ENCODE measurements at regions not wholly inside any gene's neighbourhood (a gene's known extent, or its start where the extent isn't known, plus 50 kb on each side); places are given as distances from the start of the nearest gene placed in this dataset.

DNA sequence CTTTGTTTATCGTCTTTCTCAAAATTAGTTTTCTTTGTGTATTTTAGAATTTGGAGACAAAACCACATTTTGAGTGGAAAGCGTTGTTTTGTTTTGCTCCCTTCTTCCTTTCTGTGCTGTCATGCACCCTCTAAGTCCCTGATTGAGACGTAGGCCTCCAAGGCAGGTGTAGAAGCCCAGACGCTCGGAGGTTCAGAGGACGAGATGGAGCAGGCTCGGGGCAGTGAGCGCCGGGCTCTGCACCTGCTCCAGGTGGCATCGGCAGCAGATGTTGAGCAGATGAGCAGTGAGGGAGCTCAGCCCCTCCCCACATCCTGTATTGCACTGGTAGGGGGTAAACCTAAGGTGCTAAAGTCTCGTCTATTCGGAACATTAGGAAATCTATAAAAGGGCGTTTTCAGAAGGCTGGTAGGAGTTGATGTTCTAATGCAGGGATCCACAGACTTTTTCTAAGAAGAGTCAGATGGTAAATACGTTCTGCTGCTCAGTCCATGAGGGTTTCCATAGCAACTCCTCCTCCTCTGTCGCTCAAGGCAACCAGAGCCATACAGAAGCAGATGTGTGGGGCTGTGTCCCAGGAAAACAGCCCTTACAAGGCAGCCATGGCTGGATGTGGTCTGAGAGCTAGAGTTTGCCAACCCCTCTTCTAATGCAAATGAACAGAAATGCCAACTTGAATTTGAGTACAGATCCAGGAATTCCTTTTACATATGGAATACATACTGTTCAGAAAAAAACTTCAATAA, 724.2 kb downstream of the BRD1 start:
- TF ChIP-seq, protein P1, sequence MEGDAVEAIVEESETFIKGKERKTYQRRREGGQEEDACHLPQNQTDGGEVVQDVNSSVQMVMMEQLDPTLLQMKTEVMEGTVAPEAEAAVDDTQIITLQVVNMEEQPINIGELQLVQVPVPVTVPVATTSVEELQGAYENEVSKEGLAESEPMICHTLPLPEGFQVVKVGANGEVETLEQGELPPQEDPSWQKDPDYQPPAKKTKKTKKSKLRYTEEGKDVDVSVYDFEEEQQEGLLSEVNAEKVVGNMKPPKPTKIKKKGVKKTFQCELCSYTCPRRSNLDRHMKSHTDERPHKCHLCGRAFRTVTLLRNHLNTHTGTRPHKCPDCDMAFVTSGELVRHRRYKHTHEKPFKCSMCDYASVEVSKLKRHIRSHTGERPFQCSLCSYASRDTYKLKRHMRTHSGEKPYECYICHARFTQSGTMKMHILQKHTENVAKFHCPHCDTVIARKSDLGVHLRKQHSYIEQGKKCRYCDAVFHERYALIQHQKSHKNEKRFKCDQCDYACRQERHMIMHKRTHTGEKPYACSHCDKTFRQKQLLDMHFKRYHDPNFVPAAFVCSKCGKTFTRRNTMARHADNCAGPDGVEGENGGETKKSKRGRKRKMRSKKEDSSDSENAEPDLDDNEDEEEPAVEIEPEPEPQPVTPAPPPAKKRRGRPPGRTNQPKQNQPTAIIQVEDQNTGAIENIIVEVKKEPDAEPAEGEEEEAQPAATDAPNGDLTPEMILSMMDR (IDR thresholded peaks at IDR 0.05; ENCODE audit: insufficient read depth, low read depth, low read length): no peak
- DNase-seq (ENCODE audit: low read depth): no peak
- ChIA-PET CTCF (no interaction called here), POLR2A (no interaction called here)
- Histone ChIP-seq H3K36me3 (ENCODE audit: control insufficient read depth, insufficient read depth, low read length) (no peaks in the 10 kb centered on the region), H3K4me3 (ENCODE audit: low read depth, low read length) (no peak overlapping the region), H3K27me3 (ENCODE audit: control insufficient read depth, insufficient read depth, low read length) (no peaks in the 10 kb centered on the region)

DNA sequence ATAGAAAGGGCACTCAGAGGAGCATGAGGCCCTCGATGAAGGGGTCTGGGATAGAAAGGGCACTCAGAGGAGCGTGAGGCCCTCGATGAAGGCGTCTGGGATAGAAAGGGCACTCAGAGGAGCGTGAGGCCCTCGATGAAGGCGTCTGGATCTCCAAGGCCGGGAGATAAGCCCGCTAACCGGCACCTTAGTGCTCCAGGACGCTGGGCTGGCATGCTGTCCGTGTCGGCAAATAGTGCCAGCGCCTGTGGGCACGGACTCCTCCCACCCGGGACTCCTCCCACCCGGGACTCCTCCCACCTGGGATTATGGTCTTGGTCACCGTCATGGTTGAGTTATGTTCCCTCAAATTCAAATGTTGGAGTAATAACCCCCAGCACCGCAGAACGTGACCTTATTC, 725.3 kb downstream of the BRD1 start:
- DNase-seq (ENCODE audit: low read depth): no peak
- ChIA-PET POLR2A (no interaction called here), CTCF (no interaction called here)
- no peaks in the 10 kb centered on the region for H3K27me3 ChIP-seq (ENCODE audit: control insufficient read depth, insufficient read depth, low read length)
- no peak overlapping the region for H3K4me3 ChIP-seq (ENCODE audit: low read depth, low read length)
- TF ChIP-seq, protein P1 (IDR thresholded peaks at IDR 0.05; ENCODE audit: insufficient read depth, low read depth, low read length): no peak
- no peaks in the 10 kb centered on the region for H3K36me3 ChIP-seq (ENCODE audit: control insufficient read depth, insufficient read depth, low read length)

GRCh38 chr22:49101873-49102272, 725.8 kb downstream of the BRD1 start:
- CTCF ChIA-PET: no interaction called here
- Histone ChIP-seq H3K36me3 (ENCODE audit: control insufficient read depth, insufficient read depth, low read length) (no peaks in the 10 kb centered on the region), H3K4me3 (ENCODE audit: low read depth, low read length) (no peak overlapping the region), H3K27me3 (ENCODE audit: control insufficient read depth, insufficient read depth, low read length) (no peaks in the 10 kb centered on the region)
- DNase-seq (ENCODE audit: low read depth): no peak
- TF ChIP-seq, protein P1 (IDR thresholded peaks at IDR 0.05; ENCODE audit: insufficient read depth, low read depth, low read length): no peak
- POLR2A ChIA-PET: no interaction called here

DNA sequence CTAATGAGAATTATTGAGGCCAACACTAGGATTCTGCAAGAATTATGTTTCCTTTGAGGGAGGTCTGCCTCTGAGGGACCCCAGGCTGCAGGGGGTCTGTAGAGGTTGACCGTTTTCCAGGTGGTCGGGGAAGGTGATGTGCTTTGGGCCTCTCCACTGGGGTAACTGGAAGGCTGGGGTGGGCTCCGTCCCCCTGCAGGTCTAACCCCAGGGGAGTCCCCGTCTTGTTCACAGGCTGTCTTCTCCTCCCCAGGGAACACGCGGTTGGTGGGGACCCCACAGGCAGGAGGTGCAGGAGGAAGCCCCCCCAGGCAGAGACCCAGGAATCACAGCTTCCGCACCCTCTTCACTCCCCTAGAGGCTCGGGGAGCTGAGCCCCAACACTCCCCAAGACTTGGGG, 726.4 kb downstream of the BRD1 start:
- no peak overlapping the region for H3K4me3 ChIP-seq (ENCODE audit: low read depth, low read length)
- no peaks in the 10 kb centered on the region for H3K27me3 ChIP-seq (ENCODE audit: control insufficient read depth, insufficient read depth, low read length)
- no peaks in the 10 kb centered on the region for H3K36me3 ChIP-seq (ENCODE audit: control insufficient read depth, insufficient read depth, low read length)
- CTCF ChIA-PET: no interaction called here
- DNase-seq (ENCODE audit: low read depth): no peak
- TF ChIP-seq, protein P1 (IDR thresholded peaks at IDR 0.05; ENCODE audit: insufficient read depth, low read depth, low read length): no peak
- POLR2A ChIA-PET: no interaction called here

DNA sequence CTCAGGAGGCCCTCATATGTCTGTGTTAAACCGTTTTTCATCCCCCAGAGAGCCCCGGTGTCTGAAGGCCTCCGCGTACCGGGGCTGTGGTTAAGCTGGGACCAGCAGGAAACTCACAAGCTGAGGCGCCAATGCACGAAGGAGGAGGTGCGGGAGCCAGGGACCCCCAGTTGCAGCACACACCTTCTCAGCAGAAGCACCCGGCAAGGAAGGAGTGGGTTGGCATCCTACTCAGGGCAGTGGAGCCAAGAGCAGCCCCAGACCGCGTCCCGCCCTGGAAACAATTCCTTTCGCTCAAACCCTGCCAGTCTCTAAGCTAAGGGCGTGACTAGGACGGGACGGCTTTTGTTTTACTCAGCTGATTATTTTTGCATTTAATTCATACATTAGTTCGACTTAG, 726.9 kb downstream of the BRD1 start:
- no peak for DNase-seq (ENCODE audit: low read depth)
- no peaks in the 10 kb centered on the region for H3K36me3 ChIP-seq (ENCODE audit: control insufficient read depth, insufficient read depth, low read length)
- TF ChIP-seq, protein P1 (IDR thresholded peaks at IDR 0.05; ENCODE audit: insufficient read depth, low read depth, low read length): no peak
- CTCF ChIA-PET: no interaction called here
- H3K4me3 ChIP-seq (ENCODE audit: low read depth, low read length): no peak overlapping the region
- POLR2A ChIA-PET: no interaction called here
- H3K27me3 ChIP-seq (ENCODE audit: control insufficient read depth, insufficient read depth, low read length): no peaks in the 10 kb centered on the region

Data from BJ (cell line).